Activated T-cell treated with anti-CD3 and anti-CD28 coated beads for 48 hours (primary cell): ENCODE measurements at regions not wholly inside any gene's neighbourhood (a gene's known extent, or its start where the extent isn't known, plus 50 kb on each side); places are given as distances from the start of the nearest gene placed in this dataset.
"Not testable (repeated sequence)": the region's sequence is repeated elsewhere in the genome, so short reads cannot be mapped to it uniquely, and the experiment has no call there.

ENCODE experiments used
- DNase-seq: peaks from one replicate; pipeline ENCODE4 v3.0.0-alpha.2; 2020; ENCODE audit warnings: low read depth

DNA sequence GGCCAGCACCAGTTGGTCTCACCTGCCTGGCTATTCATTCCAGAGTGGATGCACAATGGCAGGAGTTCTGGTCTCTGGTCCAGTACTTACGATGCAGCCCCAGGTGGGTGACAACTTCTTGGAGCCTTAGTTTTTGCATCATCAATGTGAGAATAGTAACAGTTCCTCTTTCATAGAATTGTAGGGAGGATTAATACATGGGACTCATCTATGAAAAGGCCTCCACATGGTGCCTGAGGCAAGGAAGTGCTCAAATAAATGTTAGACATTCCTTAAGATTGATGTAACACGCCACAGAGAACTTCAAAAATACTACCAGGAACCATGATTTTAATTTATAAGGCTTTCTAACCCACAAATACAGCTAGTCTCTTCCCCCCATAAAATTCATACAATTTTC is 120.1 kb upstream of the CHST15 start:
- DNase-seq, result no peak

GRCh38 chr10:124212702-124213101 is 119.3 kb upstream of the CHST15 start:
- DNase-seq, result no peak

DNA sequence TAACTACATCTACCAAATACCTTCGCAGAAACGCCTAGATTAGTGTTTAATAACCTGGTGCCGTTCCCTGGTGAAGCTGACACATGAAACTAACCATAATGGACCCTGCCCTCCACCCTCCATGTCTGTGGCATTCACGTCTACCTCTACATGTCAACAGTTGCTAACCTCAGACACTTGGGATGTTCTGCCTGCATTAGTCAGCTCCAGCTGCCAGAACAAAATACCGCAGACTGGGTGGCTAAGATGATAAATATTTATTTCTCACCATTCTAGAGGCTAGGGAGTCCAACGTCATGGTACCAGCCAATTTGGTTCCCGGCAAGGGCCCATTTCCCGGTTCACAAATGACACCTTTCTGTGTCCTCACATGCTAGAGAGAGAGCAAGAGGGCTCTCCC is 118.5 kb upstream of the CHST15 start:
- DNase-seq, result no peak

DNA sequence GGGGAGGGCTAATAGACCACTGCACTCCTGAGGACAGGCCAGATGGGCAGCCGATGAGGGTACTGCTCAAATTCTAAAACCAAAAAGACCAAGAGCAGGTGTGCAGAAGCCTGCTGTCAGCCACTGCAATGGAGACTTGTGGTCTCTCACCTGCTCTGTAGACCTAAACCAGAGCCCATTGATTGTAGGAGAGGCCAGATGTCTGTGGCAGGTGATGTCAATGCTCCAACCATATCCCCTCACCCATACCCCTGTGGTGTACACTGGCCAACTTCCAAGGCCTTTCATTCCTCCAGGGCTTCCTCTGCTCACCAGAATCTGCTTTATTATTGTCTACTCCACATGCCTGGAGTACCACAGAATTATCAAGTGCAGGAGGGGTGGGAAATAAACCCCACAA is 116.9 kb upstream of the CHST15 start:
- no peak for DNase-seq

GRCh38 chr10:124207391-124207790 is 114.0 kb upstream of the CHST15 start:
- no peak for DNase-seq

GRCh38 chr10:124206616-124207015 is 113.2 kb upstream of the CHST15 start:
- DNase-seq, result no peak

DNA sequence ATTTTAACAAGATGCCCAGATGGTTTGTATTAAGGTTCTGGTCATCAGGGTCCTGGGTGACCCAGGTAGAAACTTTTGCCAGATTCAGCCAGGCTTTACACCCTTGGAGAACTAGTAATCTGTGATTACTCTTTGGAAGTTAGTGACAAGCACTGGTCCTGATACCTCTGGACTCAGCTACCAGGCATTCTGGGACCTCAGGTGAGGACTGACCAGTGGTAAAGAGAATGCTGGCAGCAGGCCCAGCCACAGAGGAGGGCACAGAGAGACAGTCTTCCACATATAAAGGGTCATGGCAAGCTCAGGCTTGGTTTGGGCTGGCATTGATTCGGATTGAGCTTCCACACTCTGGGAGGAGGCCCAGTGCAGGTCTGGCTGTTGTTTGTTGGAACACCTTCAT is 112.0 kb upstream of the CHST15 start:
- no peak for DNase-seq

- DNase-seq, result no peak
These were observed 111.3 kb upstream of the CHST15 start for GRCh38 chr10:124204726-124205125.

- DNase-seq, result no peak
These were observed 106.6 kb upstream of the CHST15 start for GRCh38 chr10:124200011-124200410.

DNA sequence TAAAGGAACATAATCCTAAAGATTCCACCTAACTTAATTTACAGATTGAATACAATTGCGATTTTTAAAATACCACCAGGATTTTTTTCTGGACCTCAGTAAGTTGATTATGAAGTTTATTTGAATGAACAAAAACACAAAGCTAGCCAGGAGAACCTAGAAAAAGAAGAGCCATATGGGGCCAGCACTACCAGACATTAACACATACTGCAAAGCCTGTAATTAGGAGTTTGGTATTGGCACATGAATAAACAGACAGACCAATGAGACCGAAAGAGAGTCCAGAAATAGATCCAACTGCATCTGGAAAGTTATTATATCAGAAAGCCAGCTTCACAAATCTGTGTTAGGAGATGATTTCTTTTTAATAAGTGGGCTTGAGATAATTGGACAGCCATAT is 105.5 kb upstream of the CHST15 start:
- no peak for DNase-seq

GRCh38 chr10:124198125-124198501 is 104.7 kb upstream of the CHST15 start:
- DNase-seq, result no peak

- no peak for DNase-seq
These were observed 104.2 kb upstream of the CHST15 start for GRCh38 chr10:124197371-124198124.

- no peak for DNase-seq
These were observed 103.3 kb upstream of the CHST15 start for GRCh38 chr10:124196659-124197058.

- DNase-seq, result no peak
These were observed 100.9 kb upstream of the CHST15 start for GRCh38 chr10:124194199-124194824.

DNA sequence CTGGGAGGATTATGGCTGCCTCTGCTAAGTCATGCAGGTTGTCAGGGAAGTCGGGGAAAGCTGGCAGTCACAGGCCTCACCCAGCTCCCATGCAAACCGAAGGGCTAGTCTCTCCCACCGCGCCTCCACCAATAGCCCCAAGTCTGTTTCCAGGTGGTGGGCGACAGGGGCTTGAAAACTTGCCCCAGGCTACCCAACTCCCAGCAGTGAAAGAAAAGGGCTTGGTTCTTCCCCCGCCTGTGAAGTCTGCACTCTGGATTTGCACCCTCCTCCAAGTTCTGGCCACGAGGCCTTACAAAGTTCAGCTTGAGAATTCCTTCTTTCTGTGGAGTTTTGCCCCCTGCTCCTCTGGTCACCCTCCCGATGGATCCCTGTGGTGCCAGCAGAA is 99.9 kb upstream of the CHST15 start:
- no peak for DNase-seq

GRCh38 chr10:124192664-124193308 is 99.4 kb upstream of the CHST15 start:
- not testable (repeated sequence) for DNase-seq

DNA sequence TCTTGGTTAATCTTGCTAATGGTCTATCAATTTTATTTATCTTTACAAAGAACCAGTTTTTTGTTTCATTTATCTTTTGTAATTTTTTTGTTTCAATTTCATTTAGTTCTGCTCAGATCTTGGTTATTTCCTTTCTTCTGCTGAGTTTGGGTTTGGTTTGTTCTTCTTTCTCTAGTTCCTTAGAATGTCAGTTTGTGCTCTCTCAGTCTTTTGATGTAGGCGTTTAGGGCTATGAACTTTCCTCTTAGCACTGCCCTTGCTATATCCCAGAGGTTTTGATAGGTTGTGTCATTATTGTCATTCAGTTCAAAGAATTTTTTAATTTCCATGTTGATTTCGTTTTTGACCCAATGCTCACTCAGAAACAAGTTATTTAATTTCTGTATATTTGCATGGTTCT is 97.1 kb upstream of the CHST15 start:
- DNase-seq, result not testable (repeated sequence)

GRCh38 chr10:124186956-124187355 is 93.6 kb upstream of the CHST15 start:
- no peak for DNase-seq

- no peak for DNase-seq
These were observed 91.7 kb upstream of the CHST15 start for GRCh38 chr10:124185084-124185483.

DNA sequence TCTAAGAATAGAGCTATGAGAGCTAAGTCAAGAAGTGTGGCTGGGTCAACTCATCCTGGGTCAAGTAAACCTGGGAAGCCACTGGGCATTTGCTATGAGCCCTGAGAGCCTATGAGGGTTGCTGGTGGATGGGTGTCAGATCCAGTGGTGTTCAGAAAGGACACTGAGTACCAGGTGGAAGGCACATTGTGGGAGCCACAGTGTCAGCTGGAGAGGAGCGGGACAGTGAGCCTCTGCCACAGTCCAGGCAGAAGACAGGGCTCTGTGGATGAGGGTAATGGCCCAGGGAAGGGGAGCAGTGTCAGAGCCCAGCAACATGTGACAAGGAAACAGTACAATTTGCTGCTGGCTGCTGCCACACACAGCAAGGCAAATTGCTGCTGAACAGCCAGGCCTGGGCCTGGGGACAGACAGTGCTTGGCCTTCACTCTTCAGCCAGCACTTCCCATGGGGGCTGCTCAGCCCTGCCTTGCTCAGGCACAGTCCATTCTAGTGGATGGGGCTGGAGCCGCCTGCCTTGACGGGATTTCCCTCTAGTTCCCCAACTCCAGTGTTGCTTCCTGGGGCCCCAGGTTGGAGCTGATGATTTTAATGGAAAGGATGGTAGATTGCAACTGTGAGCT is 90.9 kb upstream of the CHST15 start:
- no peak for DNase-seq

DNA sequence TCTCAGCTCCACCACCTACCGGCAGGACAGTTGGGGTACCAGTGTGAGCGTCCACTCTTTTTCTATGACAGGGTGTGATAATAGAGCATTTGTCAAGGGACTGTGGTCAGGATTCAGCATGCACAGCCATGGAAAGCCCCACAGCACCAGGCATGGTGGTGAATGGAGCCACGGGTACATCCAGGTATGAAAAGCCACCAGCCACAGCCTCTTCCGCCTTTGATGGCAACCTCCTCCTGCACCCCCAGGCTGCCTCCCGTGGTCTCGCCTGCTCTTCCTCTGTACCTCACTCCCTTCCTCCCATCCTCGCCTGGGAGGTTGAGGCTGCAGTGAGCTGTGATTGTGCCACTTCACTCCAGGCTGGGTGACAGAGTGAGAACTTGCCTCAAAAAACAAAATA is 90.2 kb upstream of the CHST15 start:
- DNase-seq, result no peak

- DNase-seq, result no peak
These were observed 88.7 kb upstream of the CHST15 start for GRCh38 chr10:124182088-124182541.

DNA sequence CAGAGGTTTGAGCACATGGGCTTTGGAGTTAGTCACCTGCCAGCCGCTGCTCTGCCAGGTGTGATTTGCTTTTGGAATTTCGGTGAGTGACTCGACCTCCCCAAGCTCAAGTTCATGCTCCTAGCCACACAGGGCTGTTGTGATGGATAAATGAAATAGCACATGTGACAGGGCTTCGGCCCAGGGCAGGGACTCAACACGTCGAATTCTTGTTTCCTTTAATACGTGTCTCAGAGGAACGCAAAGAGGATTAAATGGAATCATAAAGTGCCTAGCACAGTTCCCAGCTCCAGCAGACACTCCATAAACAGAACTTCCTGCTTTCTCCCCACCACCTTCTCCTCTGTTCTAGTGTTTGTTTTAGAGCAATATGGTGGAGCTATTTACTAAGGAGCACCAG is 88.3 kb upstream of the CHST15 start:
- DNase-seq, result no peak
